PFSK-1 (cell line): ENCODE measurements at regions not wholly inside any gene's neighbourhood (a gene's known extent, or its start where the extent isn't known, plus 50 kb on each side); places are given as distances from the start of the nearest gene placed in this dataset.

Source experiments
- FOXP2 ChIP-seq: optimal IDR thresholded peaks from 2 replicates; pipeline ENCODE3; 2011; ENCODE audit warnings: borderline replicate concordance, control low read depth, inconsistent platforms; ENCODE audit not compliant: insufficient read depth; ENCODE audit errors: extremely low read length, extremely low read depth
- POLR2AphosphoS5 ChIP-seq: IDR thresholded peaks from 2 replicates; pipeline ENCODE4 v1.6.1; 2012; ENCODE audit warnings: low read depth, mild to moderate bottlenecking, control low read depth, low read length, moderate library complexity
- SIN3A ChIP-seq: IDR thresholded peaks from 2 replicates; pipeline ENCODE4 v1.6.1; 2012; ENCODE audit warnings: mild to moderate bottlenecking, low read length, moderate library complexity, borderline replicate concordance; ENCODE audit not compliant: insufficient read depth
- TAF1 ChIP-seq: IDR thresholded peaks from 2 replicates; pipeline ENCODE4 v1.6.1; 2012; ENCODE audit warnings: low read length, control low read depth, borderline replicate concordance; ENCODE audit not compliant: insufficient read depth
- TF ChIP-seq, protein P1 (sequence below), 2 experiments: IDR thresholded peaks; 2 replicates each; pipeline versions ENCODE4 v1.6.1 to v1.8.0; 2011 to 2012; ENCODE audit warnings: low read depth in 2 of 2, low read length in 2 of 2, control low read depth in 1 of 2, inconsistent platforms in 1 of 2, mild to moderate bottlenecking in 1 of 2, moderate library complexity in 1 of 2; ENCODE audit not compliant: insufficient read depth in 1 of 2

DNA sequence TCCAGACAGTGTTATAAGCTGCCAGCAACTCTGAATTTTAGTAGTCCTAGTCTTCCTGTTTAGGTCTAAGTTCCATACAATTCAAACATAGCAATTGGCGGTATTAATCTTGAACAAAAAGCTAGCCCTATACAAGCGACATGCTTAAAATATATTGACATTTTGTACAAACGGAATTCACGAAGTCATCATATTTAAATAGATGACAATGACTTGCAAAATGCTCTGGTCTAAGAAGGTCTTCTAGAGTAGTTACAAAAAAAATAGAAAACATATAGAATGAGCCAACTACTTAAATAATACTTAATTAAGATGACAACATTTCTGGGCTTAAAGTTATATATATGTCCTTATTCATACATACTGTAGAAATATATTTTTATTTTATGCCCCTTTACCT, 446.6 kb downstream of the ANKRD7 start:
- TF ChIP-seq TAF1 (no peak), SIN3A (no peak), FOXP2 (no peak)
- TF ChIP-seq, protein P1, sequence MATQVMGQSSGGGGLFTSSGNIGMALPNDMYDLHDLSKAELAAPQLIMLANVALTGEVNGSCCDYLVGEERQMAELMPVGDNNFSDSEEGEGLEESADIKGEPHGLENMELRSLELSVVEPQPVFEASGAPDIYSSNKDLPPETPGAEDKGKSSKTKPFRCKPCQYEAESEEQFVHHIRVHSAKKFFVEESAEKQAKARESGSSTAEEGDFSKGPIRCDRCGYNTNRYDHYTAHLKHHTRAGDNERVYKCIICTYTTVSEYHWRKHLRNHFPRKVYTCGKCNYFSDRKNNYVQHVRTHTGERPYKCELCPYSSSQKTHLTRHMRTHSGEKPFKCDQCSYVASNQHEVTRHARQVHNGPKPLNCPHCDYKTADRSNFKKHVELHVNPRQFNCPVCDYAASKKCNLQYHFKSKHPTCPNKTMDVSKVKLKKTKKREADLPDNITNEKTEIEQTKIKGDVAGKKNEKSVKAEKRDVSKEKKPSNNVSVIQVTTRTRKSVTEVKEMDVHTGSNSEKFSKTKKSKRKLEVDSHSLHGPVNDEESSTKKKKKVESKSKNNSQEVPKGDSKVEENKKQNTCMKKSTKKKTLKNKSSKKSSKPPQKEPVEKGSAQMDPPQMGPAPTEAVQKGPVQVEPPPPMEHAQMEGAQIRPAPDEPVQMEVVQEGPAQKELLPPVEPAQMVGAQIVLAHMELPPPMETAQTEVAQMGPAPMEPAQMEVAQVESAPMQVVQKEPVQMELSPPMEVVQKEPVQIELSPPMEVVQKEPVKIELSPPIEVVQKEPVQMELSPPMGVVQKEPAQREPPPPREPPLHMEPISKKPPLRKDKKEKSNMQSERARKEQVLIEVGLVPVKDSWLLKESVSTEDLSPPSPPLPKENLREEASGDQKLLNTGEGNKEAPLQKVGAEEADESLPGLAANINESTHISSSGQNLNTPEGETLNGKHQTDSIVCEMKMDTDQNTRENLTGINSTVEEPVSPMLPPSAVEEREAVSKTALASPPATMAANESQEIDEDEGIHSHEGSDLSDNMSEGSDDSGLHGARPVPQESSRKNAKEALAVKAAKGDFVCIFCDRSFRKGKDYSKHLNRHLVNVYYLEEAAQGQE (IDR thresholded peaks at IDR 0.05; ENCODE audit: insufficient read depth in 1 of 2, low read depth in 2 of 2, low read length in 2 of 2) = no peak

DNA sequence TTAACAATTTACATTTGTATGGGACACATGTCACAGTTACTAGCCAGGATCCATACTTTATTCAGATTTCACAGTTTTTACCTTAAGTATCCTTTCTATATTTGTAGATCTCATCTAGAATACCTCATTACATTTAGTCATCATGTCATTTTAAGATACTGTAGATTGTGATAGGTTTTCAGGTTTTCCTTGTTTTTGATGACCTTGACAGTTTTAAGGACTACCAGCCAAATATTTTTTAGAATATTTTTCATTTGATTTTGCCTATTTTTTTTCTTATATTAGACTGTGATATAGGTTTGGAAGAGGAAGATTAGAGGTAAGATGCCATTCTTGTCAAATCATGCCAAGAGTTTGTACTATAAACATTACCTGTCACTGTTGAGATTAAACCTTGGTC, 460.3 kb downstream of the ANKRD7 start:
- TF ChIP-seq, protein P1 (IDR thresholded peaks at IDR 0.05; ENCODE audit: insufficient read depth in 1 of 2, low read depth in 2 of 2, low read length in 2 of 2) = no peak
- TF ChIP-seq POLR2AphosphoS5 (no peak), SIN3A (no peak)

DNA sequence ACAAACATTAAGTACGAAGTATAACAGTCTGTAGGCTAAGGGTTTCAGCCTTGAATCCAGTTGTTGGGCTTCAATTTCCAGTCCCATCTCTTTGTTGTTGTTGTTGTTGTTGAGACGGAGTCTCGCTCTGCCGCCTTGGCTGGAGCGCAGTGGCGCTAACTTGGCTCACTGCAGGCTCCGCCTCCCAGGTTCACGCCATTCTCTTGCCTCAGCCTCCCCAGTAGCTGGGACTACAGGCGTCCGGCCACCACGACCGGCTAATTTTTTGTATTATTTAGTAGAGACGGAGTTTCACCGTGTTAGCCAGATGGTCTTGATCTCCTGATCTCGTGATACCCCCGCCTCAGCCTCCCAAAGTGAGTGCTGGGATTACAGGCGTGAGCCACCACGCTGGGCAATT, 464.9 kb downstream of the ANKRD7 start:
- TF ChIP-seq TAF1 = no peak
- TF ChIP-seq, protein P1 (IDR thresholded peaks at IDR 0.05; ENCODE audit: insufficient read depth in 1 of 2, low read depth in 2 of 2, low read length in 2 of 2) = no peak
- no peak for TF ChIP-seq POLR2AphosphoS5
- TF ChIP-seq FOXP2 = no peak
- no peak for TF ChIP-seq SIN3A

GRCh38 chr7:118696879-118697278, 472.4 kb downstream of the ANKRD7 start:
- TF ChIP-seq POLR2AphosphoS5 (no peak), TAF1 (no peak), SIN3A (no peak), FOXP2 (no peak)
- TF ChIP-seq, protein P1 (IDR thresholded peaks at IDR 0.05; ENCODE audit: insufficient read depth in 1 of 2, low read depth in 2 of 2, low read length in 2 of 2) = no peak

GRCh38 chr7:118699222-118699621, 474.7 kb downstream of the ANKRD7 start:
- TF ChIP-seq POLR2AphosphoS5 (no peak), SIN3A (no peak), FOXP2 (no peak), TAF1 (no peak)
- TF ChIP-seq, protein P1 (IDR thresholded peaks at IDR 0.05; ENCODE audit: insufficient read depth in 1 of 2, low read depth in 2 of 2, low read length in 2 of 2) = no peak
